ENCODE measurements at regions not wholly inside any gene's neighbourhood (a gene's known extent, or its start where the extent isn't known, plus 50 kb on each side); places are given as distances from the start of the nearest gene placed in this dataset.

DNA sequence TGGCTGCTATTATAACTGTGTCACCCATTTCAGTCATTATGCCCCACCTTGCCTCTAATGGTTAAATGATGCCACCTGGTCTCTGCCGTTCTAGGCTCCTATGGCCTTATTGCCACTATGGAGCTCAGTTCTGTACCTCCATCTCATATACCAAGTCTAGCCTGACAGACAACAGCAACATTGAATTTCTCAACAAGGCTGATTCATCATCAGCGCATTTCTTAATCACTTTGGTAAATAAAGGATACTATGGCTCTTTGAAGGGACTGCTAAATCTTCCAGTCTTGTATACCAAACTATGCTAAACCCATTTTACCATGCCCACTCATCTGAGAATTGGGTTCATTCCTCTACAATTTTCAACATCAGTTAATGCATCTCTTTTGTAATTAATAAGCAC lies 784.5 kb upstream of the CELF4 start:
- TF ChIP-seq RAD21 (IDR thresholded peaks at IDR 0.05 in 1 of 2, conservative IDR thresholded peaks at IDR 0.05 in 1 of 2; ENCODE audit: low read depth in 2 of 2, low read length in 2 of 2) = no peak
- TF ChIP-seq, protein P1, sequence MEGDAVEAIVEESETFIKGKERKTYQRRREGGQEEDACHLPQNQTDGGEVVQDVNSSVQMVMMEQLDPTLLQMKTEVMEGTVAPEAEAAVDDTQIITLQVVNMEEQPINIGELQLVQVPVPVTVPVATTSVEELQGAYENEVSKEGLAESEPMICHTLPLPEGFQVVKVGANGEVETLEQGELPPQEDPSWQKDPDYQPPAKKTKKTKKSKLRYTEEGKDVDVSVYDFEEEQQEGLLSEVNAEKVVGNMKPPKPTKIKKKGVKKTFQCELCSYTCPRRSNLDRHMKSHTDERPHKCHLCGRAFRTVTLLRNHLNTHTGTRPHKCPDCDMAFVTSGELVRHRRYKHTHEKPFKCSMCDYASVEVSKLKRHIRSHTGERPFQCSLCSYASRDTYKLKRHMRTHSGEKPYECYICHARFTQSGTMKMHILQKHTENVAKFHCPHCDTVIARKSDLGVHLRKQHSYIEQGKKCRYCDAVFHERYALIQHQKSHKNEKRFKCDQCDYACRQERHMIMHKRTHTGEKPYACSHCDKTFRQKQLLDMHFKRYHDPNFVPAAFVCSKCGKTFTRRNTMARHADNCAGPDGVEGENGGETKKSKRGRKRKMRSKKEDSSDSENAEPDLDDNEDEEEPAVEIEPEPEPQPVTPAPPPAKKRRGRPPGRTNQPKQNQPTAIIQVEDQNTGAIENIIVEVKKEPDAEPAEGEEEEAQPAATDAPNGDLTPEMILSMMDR (IDR thresholded peaks at IDR 0.05; ENCODE audit: control extremely low read depth in 1 of 3, insufficient read depth in 1 of 3, low read depth in 1 of 3, low read length in 3 of 3) = no peak
- TF ChIP-seq JUND (IDR thresholded peaks at IDR 0.05; ENCODE audit: low read length) = no peak
- TF ChIP-seq TCF12 (IDR thresholded peaks at IDR 0.05; ENCODE audit: low read depth, low read length) = no peak
- no peak for TF ChIP-seq SUZ12 (IDR thresholded peaks at IDR 0.05; ENCODE audit: low read length)
- no peak for TF ChIP-seq GABPA (IDR thresholded peaks at IDR 0.05; ENCODE audit: borderline replicate concordance, insufficient read depth, low read length)
- TF ChIP-seq POLR2AphosphoS5 (IDR thresholded peaks at IDR 0.05; ENCODE audit: low read depth, low read length) = no peak

All from H1 (cell line).